Inflammatory macrophage (primary cell): ENCODE measurements at regions not wholly inside any gene's neighbourhood (a gene's known extent, or its start where the extent isn't known, plus 50 kb on each side); places are given as distances from the start of the nearest gene placed in this dataset.

Experiments used
- DNase-seq, 2 donors: peaks; one replicate each; pipeline ENCODE4 v3.0.0-alpha.2; 2020 to 2022

DNA sequence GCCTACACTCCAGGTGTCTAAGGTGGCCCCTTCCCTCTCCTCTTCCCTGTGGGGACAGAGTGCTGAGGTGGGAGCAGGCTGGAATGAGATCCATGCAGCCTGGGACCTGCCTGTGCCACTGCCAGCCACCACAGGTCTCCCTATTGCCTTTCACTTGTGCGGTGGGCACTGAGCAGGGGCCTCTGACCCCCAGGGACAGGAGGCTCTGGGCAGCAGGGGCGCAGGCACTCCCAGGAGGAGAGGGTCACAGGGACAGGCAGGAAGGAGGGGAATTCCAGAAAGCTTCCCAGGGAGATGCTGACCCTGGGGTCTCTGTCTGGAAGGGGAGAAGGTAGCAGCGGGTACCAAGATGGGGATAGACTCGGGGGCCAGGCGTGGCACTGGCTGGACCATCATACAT lies 228.5 kb upstream of the B3GAT1 start:
- DNase-seq: no peak

DNA sequence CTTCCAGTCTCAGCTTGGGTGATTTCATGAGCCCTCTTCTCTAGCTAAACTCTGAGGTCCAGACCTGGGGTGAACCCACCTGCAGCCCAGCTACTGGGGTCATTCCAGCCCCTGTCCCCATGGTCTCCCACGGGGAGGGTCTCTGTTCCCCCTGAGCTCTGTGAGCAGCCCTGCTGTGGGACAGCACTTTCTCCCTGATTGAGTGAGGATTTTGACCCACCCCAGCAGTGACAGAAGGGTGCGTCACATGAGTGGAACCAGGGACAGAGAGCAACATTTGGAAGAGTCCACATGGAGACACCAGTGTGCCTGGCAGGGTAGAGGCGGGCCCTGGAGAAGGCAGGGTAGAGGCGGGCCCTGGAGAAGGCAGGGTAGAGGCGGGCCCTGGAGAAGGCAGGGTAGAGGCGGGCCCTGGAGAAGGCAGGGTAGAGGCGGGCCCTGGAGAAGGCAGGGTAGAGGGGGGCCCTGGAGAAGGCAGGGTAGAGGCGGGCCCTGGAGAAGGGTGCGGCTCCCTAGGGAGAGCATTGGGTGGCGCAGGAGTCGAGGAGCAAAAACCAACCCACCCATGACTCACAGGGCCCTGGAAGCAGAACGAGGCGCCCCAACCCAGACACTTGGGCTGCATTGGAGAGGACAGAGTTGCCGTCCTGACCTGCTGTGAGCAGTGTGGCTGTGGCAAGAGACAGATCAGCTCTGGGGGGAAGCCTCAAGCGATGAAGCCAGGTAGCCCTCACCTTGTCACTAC lies 227.7 kb upstream of the B3GAT1 start:
- DNase-seq: no peak

DNA sequence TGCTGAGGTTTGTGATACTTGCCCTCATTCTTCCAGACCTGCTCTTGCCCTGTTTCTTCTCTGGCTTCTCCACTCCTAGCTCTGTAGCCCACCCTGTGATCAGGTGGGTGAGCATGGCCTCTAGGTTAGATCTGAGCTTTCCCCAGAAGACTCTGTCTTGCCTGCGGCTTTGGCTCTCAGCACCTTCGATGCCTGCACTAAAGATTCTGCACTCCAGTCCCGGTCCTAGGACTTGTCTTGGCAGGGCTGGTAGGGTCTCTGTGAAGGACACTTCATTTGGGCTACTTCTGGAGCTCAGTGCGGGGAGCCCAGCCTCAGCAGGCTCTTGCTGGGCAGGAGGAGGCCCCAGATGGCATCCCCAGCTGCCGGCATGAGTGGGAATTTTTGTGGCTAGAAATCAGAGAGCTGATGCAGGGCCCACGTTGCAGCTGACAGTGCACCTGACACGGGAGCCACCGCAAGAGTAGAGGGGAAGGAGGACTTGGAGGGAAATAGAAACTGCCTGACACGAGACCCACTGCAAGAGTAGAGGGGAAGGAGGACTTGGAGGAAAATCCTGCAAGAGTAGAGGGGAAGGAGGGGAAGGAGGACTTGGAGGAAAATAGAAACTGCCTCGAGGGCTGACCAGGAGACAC lies 226.9 kb upstream of the B3GAT1 start:
- no peak for DNase-seq

DNA sequence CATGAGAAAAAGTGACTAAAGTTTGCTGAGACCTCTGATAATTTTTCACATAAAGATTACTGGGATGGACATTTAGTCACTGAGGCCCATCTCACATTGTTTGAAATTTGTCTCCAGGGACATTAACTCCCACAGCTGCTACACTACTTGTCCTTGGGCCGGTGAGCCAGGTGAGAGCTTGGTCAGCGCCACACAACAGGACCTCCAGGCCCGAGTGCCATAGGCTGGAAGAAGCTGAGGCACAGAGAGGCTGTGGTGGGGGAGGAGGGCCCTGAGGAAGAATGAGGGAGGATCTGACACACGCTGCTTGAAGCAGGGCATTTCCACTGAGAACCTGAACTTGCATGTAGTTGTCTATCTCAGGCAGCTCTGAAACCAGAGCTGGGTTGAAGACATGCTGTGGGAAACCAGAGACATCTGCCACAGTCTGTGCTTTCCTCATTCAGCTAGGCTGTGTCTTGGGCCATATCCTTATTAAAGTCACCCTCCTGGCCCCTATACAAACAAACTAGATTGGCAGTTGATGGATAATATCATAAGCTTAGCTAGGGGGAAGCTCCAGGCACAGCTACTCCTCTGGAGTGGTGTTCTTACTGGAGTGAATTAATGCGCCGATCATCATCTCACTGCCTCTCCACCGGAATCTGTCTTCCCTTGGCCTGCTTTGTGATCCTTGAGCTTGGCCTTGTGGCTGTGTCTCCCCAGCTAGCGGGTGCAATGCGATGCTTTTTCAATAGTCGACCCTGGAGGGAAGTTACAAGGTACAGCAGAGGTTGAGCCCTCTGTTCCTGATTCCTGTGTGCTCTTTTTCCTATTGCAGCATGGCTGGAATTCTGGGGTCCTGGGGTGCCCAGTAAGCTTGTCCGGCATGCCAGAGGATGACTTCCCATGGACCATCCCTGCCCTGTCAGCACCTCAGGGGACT lies 225.3 kb upstream of the B3GAT1 start:
- DNase-seq: no peak

DNA sequence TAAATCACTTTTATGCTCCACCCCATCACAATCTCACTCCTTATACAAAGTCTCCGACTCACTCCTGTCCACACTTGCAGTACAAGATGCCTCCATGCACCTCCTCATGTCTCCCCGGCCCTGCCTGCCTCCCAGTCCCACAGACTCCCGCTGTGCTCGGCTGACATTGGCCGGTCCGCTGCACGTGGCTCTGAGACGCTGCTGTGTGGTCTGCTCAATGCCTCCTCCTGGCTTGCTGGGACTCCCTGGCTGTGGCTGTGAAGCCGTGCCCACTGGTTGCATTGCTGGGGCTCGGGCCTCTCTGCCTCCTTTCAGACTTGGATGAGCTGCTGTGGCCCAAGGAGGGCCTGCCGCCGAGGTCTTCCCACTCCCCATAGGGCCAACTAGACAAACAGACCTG lies 224.0 kb upstream of the B3GAT1 start:
- DNase-seq: no peak

DNA sequence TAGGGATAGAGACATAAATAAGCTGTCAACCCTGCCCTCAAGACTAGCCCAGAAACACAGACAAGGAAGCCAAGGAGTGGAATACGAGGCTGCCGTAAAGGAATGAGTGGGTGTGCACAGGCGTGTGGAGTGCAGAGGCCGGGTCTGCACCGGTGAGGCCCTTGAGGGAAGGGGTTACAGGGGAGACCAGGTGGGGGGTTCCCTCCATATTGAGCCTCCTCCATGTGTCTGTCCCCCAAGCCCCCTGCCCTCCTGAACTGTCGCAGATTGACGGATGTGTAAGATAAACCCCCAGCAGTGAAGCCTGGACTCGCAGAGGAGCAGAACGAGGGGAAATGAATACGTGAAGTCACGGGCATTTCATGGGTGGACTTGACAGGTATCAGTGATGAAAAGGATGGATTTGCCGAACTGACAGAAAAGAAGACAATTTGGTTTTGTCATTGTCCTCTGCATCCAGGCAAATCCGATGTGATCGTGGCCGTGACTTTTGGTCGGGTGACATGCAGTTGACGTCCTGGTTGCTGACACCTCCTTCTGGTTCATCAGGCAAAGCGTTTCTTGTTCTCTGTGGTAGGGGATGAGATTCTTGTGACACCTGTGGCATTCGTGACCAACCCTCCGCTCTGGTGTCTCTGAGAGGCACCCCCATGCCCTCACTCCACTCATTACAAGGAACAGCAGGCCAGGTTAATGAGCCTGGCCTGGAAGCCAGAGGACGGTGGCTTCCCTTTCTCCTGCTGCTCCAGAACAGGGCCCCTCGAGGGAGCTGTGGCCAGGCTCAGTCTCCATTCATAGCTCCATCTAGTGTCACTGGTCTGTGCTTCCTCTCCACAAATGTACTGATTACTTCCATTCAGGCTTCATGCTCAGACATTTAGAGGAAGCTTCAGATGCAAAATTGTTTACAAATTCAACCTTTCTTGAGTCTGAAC lies 223.1 kb upstream of the B3GAT1 start:
- DNase-seq: no peak

DNA sequence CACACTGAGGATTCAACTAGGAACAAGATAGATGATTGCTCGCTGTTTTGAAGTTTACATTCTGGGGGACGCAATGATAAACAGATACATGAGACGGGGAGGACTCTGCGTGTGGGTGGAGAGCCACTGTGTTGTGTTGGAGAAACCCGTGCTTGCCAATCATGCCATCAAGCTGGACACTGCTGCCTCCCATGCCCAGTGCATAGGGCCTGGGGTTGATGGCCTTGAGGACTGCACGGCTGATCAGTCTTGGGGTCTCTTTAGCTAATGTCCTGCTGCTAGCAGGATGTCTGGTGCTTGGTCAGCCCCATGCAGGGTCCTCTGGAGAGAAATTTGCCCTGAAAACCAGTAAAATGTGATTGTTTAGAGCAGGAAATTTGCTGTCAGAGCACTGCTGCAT lies 221.2 kb upstream of the B3GAT1 start:
- no peak for DNase-seq

DNA sequence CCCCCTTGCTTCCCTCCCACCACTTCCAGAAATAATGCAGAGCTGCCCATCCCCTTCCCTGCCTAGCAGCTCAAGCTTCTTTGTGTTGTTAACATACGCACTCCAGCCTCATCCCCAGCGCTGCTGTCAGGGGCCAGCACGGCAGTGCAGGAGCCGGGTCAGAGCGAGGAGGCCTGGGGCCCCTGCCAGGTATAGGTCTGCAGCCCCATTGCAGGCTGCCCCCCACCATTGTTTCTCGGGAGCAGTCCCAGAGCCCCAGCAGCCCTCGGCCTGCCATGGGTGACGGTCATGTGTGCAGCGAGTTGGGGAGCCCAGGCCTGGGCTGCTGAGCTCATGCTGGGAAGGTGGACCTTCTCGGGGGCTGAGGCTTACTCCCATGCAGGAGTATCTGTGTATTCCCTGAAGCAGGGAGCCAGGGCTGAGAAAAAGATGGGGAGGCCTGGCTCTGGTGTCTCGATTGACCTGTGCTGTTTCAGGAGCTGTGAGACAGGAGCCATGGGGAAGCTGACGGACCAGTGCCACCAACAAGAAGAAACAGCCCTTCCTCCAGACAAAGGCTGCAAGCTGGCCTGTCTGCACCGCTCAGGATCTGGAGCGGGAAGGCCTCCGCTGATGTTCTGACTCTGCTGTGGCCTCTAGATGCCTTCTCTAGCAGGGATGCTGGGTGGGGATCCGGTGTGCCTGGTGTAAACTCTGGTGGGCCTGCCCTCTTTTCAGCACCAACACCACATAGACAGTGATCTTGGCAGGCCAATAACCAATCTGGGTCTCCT lies 220.5 kb upstream of the B3GAT1 start:
- no peak for DNase-seq

DNA sequence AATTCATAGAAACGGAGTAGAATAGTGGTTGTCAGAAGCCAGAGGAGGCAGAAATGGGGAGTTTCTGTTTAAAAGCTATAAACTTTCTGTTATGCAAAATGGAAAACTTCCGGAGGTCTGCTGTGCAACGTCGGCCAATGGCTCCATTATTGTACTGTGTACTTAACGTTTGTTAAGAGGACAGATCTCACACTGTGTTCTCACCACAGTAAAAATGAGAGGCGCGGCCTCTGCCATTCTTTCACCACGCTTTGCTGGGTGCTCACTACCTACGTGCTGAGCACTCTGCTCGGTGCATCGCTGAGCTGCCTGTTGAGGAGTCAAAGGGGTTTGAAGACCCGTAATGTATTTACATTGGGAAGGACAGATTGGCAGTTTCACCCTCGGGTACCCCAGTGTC lies 218.8 kb upstream of the B3GAT1 start:
- no peak for DNase-seq

DNA sequence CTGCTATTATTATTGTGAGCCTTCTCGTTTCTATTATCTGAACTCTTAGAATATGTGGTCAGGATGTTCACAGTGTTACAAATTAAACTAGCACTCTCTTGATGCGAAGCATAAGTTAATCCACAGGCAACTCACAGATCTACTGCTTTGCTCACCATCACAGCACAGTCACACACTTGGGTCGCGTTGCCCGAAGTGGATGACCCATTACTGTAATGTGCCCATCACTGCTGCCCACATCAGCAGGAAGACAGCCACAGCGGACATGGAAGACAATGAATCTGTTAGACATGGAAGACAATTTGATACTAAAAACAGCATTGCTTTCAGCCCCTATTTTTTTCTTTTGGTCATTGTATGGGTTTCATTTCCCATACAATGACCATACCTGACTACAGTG lies 216.4 kb upstream of the B3GAT1 start:
- DNase-seq: no peak

DNA sequence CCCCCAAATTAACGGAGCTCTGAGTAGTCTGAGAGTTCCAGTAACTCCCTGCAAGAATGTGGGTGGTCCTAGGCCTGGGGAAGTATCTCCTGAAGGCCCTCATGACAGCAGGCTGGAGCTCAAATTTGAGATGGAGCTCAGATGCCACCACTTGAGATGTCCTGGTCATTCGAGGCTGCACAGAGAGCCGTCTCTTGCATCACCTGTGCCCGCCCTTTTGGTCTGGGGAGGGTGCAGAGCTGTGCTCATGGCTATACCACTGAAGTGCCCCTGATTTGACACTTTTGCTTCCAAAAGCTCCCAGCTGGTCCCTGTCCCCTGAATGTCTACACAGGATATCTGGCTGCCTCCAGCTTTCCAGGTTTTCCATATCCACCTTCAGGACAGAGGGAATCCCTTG lies 214.0 kb upstream of the B3GAT1 start:
- DNase-seq: no peak

DNA sequence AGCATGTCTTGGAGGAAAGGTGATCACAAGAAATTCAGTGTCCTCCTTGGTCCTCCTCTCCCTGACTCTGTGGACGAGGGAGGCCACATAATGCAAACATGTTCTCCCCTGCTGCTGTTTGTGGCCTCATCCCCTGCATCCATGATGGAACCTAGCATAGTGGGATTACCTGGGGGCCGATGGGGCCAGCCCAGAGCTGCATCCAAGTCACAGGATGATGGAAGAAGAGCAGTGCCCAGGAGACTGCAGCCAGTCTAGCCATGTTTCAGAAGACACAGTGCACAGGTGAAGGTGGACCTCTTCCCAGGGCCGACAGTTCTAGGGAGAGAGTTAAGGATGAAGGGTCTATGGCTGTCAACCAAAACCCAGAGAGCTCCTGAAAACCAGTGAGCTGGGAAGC lies 213.6 kb upstream of the B3GAT1 start:
- DNase-seq: no peak

DNA sequence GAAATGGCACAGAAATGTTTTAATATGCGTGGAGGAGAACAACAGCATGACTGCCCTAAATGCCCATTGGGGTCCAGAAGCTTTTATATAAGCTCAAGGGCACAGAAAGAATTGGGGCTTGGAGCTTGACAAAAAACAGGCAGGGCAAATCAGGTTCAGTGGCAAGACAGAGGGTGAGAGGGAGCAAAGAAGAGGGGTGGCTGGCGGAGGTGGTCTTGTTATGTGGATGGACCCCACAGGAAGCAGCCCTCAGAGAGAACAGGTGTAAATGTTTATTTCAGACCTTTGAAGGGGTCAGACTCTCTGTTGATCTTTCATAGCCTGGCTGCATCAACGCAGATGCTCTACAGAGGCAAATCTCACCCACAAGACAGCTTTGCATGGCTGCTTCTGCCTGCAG lies 213.1 kb upstream of the B3GAT1 start:
- DNase-seq: no peak

DNA sequence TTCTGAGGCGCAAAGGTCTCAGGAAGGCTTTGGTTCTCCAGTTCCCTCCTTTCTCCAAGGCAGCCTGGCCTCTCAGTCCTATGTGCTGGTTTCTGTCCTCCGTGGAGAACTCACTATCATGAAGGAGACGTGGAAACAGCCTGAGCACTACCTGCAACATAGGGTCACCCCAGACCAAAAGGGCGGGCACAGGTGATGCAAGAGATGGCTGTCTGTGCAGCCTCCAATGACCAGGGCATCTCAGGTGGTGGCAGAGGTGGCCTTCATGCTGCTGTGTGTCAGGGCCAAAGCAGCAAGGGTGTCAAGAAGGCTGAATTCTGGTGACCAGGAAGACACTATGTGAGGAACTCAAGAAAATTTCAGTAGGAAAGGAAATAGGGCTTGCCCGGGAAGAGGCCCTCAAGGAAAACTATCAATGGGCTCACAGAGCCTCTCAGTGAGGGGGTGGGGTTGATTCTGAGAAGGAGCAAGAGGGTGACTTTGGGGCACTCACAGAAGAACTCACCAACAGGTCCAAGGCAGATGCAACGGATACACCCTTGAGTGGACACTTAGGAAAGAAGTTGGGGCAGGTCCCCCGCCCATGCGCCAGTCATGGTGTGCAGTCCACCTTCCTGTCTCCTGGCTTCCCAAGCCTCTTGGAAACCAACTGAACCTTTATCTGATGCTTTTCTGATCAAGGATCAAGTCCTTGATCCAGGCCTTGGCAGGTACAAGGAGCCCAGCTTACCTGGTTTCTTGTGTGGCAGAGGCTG lies 212.3 kb upstream of the B3GAT1 start:
- DNase-seq: no peak

DNA sequence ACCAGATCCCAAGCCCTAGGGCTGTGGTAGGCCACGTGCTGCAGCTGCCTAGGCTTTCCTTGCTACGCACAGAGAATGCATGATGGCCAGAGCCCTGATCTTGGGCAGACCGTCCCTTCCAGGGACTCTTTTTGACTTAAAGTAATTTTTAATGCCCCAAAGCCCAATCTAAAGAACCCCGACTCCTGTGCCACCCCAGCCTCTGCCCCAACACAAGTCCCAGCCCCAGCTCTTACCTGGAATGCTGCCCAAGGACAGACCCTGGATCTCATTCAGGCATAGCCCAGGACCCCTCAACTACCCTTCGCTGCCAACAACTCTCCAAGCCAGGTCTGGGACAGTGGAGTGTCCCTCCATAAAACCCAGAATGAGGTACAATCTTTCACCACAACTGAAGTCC lies 211.7 kb upstream of the B3GAT1 start:
- DNase-seq: no peak

DNA sequence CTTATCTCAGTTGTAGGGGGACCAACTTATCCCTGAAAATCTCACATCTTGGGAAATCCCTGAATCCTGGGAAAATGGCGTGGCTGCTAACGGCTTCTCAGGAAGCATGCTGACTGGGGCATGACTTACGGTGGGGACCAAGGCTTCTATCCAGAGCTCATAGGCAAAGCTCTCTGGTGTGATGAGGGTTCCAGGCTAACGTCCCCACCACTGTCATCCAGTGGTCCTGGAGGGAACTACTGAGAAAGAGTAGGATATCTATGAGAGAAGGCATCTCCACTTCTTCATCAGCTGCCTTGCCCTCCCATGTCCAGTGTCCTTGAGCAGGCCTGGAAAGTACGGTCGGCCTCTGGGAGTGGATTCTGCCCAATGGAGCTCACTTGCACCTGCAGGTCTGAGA lies 210.4 kb upstream of the B3GAT1 start:
- no peak for DNase-seq

DNA sequence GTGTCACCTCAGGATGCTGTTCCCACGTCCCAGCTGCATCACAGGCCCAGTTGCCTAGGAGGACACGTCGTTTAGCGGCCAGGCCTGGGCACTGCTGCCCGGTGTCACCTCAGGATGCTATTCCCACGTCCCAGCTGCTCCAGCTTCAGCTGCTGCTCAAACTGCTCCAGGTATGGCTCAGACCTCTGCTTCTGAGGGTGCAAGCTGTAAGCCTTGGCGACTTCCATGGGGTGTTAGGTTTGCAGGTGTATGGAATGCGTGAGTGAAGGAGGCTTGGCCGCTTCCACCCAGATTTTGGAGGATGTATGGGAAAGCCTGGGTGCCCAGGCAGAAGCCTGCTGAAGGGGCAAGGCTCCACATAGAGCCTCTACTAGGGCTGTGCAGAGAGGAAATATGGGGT lies 205.3 kb upstream of the B3GAT1 start:
- DNase-seq: no peak

DNA sequence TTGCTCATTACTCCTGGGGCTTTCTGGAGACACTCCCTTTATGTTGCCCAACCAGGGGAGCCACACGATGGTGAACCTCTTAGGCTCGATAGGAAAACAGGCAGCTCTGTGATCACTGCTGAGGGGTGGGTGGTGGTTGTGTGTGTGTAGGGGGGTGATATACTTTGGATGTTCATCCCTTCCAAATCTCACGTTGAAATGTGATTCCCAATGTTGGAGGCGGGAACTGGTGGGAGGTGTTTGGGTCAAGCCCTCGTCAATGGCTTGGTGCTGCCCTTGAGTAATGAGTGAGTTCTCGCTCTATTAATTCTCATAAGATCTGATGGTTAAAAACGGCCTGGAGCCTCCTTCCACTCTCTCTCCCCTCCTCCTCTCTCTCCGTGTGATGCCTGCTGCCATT lies 204.0 kb upstream of the B3GAT1 start:
- DNase-seq: no peak

DNA sequence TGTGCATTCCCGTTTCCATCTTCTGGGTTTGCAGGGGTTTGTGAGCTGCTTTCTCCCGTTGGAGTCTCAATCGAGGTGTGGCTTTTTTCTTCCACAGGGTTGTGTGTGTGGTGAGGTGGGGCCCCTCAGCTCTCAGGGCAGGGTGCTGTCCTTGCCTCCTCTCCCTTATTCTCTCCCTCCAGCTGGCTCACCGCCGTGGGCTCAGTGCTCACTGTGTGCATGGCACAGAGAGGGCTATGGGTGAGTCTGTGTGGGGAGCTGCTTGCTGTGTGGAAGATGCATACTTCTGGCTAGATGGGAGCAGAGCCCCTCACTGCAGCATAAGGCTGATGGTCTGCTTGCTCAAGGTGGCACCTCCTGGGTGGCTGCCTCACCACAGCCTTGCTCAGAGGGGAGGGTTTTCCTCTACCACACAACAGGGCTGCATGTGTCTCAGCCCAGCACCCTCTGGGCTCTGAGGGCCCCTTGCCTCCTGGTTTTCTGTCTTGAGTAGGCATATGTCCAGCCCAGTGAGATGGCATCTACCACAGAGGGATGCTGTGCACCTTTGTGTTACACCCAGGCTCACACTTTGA lies 203.1 kb upstream of the B3GAT1 start:
- DNase-seq: no peak

DNA sequence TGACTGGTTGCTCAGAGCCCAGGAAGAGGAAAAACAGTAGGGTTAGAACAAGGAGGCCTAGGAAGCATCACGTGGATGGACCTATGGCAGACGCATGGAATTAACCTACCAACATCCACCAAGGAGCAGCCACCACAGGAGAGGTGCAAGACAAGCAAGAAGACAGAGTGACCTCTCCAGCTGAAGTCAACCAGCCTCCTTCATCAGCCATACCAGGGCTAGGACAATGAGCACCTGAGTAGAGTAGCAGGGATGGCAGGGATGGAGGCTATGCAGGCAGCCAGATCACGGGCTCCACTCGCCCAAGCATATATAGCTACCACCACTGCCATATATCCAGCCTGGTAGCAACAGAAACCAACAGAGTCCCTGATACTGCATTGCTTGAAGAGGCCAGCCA lies 202.1 kb upstream of the B3GAT1 start:
- no peak for DNase-seq

DNA sequence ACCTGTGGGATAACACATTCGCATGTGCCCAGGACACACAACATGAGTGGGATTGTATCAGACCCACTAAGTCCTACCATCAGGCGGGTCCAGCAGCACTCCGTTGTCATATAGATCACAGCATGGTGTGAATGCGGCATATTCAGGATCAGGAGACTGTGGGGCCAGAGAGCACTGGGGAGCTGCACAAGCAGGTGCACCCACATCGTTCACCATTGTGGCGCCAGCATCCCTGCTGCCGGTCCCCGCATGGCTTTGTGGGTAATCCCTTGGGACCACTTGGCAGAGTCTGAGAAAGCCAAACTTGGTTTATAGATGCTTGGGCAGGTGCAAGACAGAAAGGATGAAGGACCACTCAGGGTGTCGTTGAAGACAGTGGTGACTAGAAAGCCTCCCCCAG lies 201.6 kb upstream of the B3GAT1 start:
- no peak for DNase-seq
